Stimulated activated CD8-positive, alpha-beta memory T cell treated with anti-CD3 and anti-CD28 coated beads, Interleukin-2, amount 100 ng/mL, for 1 hour (primary cell): ENCODE measurements at regions not wholly inside any gene's neighbourhood (a gene's known extent, or its start where the extent isn't known, plus 50 kb on each side); places are given as distances from the start of the nearest gene placed in this dataset.
"Not testable (repeated sequence)": the region's sequence is repeated elsewhere in the genome, so short reads cannot be mapped to it uniquely, and the experiment has no call there.

Experiments used
- DNase-seq, 2 donors: peaks; one replicate each; pipeline ENCODE4 v3.0.0-alpha.2; 2020; ENCODE audit warnings: low read depth in 2 of 2

DNA sequence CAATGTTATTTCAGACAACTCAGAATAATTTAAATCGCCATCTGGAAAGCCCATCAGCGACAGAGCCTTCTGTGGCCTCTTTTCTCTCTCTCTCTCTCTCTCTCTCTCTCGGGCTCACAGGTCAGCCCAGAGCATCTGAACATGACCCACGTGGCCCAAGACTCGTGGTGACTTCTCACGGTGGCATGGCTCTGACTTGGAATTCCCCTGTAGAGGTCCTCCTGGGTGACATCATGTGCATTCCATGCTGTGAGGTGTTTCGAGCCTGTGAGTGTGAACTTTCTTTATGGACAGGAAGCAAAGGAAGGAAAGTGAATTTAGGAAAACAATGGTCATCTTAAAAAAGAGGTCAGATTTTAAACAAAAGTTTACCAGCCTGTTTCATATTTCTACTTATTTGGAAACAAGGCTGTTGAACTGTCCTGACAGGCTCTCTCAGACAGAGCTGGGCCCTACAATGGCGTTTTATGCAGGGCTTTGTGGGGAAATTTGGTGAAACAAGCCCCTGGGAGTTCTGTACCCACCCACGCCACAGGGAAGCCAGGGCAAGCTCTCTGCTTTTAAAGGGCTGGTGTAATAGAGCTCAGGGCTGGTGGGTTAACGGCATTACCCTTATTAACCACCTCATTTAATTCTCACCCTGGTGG lies 359.7 kb upstream of the ZNF32 start:
- DNase-seq: no peak

DNA sequence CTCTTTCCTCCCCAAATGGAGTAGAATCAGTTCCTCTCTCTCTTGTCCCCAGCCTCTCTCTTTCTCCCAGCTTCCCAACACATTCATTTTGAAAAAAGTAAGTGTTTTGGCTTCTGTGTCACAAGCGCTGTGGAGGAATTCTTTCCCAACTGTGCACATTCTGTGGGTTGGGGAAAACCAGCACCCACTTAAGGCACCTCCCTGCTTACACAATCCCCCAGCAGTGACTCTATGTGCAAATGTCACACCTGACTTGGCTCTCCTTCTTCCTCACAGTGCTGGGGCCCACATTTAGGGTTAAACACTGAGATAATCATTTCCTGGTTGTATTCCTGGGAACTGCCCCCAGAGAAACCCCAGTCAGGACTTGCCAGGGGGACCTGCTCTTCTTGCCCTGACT lies 358.1 kb upstream of the ZNF32 start:
- DNase-seq: no peak

DNA sequence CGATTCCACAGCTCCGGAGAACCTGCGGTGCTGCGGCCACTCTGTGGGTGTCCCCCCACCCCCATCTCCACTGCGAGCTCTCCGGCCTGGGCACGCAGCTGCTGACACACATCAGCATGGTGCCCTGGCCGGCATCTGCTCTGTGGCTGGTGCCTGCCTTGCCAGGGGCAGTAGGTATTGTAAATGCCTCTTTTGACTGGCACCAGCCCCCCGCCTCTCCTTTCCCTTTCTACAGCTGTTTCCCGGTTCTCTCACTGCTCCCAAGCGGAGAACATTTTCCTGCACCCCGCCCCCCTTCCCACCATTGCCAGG lies 357.1 kb upstream of the ZNF32 start:
- DNase-seq: no peak

DNA sequence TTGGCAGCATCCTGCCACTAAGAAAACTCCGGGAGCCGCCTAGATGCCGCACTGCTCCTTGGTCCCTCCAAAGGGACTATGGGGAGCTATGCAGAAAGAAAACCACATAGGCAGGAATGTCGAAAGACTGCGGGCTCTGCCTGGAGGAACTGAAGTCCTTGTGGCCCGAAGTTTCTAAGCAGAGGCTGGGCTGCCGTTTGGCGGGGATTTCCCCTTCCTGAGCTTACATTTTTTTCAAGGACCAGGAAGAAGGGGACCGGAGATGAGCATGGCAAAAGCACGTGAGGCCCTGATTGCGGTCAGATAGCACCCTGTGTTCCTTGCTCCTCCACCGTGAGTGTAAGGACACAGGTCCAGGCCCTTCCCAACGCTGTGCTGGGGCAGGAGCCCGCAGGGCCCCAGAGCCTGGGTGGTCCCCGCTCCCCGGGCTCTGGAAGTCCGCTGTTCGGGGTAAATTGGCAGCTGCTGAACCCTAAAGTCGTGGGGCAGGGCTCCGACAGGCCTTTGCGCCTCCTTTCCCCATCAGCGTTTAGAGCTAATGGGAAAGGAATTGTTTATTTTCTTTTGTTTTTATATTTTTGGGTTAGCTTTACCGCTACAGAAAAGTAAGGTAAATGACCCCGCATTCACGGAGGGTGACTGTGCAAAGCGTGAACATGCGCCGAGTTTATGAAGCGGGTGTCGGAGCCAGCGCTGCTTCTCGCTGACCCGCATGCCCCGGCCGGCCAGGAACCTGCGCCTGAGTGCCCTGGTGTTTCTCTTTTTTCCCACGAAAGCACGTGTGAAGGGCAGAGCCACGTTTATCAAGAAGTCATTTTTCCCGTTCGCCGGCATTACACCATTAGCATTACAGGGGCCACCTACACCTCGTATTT lies 356.5 kb upstream of the ZNF32 start:
- no peak for DNase-seq

DNA sequence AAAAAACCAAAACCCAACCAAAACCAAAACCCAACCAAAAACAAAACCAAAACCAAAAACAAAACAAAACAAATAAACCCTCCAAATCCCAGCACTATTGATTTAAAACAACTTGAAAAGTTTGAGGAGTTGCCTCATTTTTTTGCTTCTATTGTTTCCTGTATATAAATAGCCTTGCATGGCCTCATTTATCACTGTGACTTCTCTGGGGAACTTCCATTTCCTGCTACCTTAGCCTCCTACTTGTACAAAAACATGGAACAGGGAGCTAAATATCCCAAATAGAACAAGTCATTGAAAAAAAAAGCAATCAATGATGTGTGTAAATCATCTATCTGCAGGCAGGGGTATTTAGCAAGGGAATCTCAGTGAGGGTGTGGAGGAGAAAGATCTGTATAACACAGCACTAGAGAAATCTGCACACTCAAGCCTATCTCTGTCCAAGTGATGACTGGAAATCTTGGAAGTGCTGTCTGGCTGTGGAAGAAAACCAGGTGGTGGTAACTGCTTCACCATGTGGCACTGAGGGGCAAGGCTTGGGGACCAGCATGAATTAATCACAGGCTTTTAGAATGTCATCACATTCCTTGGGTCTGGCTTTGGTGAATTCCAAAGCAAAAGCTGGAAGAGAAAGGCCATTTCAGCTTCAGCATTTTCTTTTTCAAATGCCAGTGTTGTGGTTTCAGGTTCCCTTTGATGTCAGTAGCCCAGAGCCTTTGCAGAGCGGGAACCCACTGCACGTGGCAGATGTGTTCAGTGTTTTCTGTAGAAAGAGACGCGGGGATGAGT lies 349.5 kb upstream of the ZNF32 start:
- no peak for DNase-seq

DNA sequence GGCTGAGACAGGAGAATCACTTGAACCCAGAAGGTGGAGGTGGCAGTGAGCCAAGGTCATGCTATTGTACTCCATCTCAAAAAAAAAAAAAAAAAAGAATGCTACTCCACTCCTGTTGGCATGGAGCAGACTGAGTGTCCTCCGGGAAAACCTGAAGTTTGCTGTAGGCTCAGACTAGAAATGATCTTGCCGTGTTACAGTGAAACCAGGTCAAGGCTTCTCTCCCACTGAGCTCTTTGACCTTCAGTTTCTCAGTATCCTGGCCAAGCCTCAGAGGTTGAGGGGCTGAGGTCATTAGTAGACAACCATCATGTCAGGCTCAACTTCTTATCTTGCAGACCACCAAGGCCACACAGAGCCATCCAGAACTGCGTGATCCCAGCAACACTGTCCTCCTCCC lies 348.6 kb upstream of the ZNF32 start:
- no peak for DNase-seq

DNA sequence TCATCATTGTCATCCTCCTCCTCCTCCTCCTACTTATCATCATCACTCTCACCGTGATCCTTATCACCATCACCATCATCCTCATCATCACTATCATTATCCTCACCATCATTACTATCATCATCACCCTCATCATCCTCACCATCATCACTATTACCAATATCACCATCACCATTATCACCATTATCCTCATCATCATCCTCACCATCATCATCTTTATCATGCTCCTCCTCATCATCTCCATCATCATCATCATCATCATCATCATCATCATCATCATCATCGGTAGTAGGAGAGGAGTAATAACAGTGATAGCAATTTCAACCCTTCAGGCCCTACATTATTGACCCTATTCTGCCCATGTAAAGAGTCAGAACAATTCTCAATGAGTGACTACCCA lies 345.9 kb upstream of the ZNF32 start:
- no peak for DNase-seq

DNA sequence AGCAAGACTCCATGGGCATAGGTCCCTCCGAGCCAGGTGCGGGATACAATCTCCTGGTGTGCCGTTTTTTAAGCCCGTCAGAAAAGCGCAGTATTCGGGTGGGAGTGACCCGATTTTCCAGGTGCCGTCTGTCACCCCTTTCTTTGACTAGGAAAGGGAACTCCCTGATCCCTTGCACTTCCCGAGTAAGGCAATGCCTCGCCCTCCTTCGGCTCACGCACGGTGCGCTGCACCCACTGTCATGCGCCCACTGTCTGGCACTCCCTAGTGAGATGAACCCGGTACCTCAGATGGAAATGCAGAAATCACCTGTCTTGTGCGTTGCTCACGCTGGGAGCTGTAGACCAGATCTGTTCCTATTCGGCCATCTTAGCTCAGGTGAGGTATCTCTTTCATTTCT lies 344.1 kb upstream of the ZNF32 start:
- DNase-seq: not testable (repeated sequence)

DNA sequence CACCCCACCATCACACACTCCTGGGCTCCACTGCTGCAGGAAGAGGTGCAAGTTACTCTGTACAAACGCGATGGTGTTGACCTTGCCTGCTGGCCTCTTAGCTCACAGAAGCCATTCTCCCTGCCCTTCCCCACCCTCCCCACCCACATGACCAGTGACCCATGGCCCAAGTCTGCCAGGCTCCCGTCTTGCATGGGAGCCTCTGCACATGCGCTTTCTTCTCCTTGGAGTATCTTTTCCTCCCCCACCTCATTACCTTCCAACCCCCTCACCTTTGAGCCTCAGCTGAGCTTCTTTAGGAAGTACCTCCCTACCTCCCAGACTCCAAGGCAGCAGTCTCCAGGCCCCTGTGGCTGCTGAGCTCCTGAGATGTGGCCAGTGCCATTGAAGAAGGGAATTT lies 337.7 kb upstream of the ZNF32 start:
- DNase-seq: no peak

DNA sequence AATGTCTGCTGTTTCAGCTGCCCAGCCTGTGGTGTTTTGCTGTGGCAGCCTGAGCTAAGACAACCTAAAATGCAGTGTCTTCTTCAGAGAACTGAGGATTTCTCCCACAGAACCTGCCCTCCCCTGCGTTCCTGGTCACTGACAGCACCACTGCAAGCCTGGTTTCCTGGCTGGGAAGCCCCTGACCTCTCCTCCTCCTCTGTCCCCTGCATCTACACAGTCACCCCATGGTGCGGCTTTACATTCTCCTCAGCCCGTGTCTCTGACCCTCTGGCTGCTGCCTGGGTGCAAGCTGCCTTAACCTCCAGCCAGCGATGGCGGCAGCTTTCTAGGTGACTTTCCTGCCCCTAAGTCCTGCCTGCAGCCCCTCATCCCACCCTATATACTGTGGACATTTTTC lies 337.3 kb upstream of the ZNF32 start:
- no peak for DNase-seq

DNA sequence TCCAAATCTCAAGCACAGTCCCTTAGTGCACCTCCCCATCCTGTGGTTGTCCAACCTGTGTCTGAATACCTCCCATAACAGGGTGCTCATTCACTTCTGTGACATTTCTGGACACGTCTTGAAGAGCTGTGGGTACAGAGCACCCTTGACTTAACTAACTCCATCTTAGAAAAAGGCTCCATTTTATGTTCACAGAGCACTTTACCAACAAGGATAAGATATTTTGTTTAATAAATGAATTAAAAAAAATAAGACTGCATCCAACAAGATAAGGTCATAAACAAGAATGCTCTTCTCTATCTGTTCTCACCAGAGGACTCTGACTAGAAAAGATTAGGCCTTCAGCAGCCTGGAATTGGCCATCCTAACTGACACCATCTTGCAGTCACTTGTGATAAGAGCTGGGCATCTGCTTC lies 335.2 kb upstream of the ZNF32 start:
- DNase-seq: no peak

DNA sequence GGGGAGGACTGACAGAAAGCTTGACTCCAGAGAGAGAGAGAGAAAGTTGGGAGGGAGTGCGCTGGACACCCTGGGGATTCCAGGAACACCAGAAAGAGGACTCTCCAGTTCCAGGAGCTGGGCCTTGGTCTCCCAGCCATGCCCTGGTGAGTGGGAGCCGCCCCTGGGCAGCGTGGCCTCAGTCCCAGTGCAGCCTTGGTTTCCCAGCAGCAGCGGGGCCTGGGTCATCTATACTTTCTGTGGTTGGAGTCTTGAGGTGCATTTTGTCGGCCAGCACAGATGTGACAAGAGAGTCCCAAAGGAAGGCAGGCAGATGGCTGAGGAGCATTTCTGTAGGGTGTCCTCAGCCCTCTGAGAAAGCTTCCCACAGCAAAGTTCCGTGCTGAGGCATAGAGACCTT lies 334.7 kb upstream of the ZNF32 start:
- DNase-seq: no peak

DNA sequence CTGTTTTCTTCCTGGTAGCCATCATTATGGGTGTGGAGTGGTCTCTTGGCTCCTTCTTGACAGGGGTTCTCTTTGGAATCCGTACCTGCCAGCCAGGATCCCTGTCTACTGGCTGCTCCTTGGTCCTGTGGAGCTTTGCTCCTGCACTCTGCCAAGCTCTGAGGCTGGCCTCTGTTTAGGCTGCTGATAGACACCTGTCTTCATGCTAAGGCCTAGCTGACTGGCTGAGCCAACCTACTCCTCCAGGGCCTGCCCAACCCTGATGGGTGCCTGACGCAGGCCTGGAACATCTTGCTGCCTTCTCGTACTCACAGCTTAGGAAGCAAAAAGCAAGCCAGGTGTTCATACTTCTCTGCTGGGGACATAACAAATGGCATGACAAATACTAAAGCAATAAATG lies 333.6 kb upstream of the ZNF32 start:
- DNase-seq: no peak

DNA sequence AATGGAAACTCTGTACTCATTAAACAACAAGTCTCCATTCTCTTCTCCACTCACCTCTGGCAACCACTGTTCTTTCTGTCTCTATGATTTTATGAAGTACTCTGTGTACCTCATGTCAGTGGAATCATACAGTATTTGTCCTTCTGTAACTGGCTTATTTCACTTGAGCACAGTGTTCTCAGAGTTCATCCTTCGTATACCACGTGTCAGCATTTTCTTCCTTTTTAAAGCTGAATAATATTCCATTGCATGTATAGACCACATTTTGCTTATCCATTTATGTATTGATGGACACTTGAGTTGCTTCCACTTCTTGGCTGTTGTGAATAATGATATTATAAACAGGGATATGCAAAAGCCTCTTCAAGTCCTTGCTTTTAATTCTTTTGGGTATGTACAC lies 333.0 kb upstream of the ZNF32 start:
- DNase-seq: no peak

DNA sequence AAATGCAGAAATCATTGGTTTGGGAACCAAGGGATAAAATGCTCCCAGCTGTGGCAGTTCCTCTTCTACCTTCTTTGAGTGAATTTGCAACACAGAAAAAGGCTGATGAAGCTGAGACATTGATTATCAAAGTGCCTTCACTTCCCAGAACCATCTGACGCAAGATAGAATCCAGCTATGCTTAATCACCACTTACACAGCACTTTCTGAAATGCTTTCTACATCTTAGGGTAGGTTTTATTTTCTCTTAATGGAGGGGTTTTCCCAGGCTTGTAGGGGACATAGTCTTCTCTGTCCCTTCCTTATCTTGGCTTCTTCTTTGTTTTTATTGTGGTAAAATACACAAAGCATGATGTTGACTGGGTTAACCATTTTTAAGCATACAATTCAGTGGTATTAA lies 332.6 kb upstream of the ZNF32 start:
- DNase-seq: no peak

DNA sequence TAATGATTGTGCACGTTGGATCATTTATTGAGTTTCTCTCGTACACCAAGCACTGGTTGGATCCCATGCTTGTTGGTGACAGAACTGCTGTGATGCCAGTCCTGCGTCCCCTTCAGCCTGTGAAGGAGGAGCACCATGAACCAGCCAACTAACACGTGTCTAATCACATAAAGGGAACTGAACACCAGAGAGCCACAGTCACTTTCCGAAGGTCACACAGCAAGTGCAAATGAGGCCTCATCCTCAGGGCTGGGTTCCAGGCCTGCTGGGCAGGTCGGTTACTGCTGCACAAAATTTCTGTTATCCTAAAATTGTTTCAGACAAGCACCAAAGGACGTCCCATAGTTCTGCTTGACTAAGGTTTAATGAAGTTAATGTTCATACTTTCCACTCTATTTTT lies 332.0 kb upstream of the ZNF32 start:
- no peak for DNase-seq

DNA sequence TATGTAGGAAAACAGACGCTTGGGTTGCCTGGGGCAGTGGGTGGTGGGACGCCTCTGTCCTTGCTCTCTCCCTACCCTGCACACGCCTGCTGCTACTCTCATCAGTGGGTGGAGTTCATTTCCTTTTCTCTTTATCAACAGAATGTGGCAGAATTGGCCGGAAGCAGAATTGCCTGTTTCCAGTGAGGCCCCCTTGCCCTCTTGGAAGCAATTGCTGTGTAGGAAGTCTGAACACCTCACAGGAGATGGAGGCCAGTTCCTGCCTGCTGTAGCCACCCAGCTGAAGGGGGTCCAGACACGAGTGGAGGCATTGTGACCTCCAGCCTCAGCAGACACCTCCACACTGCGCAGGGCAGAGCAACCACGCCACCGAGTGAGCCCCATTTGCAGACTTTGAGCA lies 331.6 kb upstream of the ZNF32 start:
- DNase-seq: no peak

DNA sequence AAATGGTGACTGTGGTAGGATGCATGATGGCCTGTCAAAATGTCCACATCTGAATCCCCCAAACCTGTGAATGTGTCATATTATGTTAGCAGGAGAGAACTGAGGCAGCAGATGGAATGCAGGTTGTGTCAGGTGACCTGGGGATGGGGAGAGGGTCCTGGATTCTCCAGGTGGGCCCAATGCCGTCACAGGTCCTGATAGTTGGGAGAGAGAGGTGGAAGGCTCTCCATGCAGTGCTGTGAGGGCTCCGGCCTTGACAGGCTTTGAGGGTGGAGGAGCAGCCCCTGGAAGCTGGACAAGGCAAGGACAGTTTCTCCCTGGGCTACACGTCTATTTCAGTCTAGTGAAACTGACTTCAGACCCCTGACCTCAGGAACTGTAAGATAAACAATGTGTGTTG lies 330.9 kb upstream of the ZNF32 start:
- no peak for DNase-seq

DNA sequence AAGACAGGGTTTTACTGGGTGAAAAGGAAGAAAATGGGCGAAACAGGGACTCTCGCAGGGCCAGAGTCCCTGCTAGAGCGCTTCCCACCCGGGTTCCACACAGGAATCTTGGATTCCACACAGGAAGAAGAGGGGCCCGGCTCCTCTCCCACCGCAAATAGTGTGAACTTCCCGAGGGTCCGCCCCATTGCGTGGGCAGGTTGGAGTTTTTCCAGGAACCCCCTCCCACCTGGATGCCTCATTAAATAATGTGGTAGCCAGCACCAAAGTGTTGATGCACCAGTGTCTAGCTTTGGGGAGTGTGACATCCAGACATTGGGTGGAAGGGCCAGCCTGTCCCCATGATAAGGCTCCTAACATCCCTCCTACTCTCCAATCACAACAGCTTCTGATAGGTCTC lies 330.3 kb upstream of the ZNF32 start:
- DNase-seq: no peak

DNA sequence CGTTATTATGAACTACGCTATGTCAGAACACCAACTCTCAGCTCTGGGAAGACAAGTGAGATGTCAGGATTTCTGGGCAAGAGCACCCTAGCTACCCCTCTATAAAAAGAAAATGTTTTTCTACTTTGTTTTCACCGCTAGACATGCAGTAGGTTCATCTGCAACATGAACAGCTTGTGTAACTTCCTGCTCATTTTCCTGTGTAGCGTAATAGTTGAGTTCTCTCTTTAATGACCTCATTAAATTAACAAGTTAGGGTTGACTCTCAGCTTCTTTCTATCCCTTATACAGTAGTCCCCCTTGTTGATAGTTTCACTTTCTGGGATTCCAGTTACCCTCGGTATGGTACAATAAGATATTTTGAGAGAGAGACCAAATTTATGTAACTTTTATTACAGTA lies 329.4 kb upstream of the ZNF32 start:
- no peak for DNase-seq

DNA sequence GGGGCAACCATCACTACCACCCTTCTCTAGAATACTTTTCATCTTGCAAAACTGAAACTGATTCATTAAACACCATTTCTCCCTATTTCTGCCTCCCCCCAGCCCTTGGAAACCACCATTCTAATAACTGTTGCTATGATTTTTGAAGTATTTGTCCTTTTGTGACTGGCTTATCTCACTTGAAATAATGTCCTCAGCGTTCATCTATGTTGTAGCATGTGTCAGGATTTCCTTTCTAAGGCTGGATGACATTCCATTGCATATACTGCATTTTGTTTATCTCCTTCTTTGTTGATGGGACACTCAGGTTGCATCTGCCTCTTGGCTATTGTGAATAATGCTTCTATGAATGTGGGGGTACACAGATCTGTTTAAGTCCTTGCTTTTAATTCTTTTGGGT lies 327.6 kb upstream of the ZNF32 start:
- DNase-seq: no peak

DNA sequence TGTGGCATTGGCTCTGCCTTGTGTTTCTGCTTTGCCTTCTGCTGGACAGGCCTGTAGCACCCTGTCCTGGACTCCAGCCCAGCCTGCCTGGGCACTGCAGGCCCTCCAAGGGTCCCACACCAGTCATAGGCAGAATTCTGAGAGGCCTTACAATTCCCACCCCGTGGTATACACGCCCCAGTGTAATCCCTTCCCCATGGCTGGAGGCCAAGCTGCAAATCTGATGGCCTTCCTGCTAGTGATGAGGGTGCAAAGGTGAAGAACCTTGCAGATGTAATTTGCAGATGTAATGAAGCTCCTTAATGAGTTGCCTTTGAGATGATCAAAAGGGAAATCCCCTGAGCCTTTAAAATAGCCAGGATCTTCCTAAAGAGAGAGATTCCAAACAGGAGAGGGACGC lies 325.1 kb upstream of the ZNF32 start:
- DNase-seq: no peak
